WTC11 (cell line): ENCODE measurements at regions not wholly inside any gene's neighbourhood (a gene's known extent, or its start where the extent isn't known, plus 50 kb on each side); places are given as distances from the start of the nearest gene placed in this dataset.

Experiments
- ATF1 ChIP-seq: sonication (generic); formaldehyde crosslinking; IDR thresholded peaks from 2 replicates; pipeline ENCODE4 v1.8.1; 2023; ENCODE audit warnings: mild to moderate bottlenecking, moderate library complexity, missing genetic modification reagents
- CBFB ChIP-seq: sonication (generic); formaldehyde crosslinking; IDR thresholded peaks from 2 replicates; pipeline ENCODE4 v1.8.1; 2022; ENCODE audit warnings: mild to moderate bottlenecking, low read depth, missing genetic modification reagents
- CTCF ChIP-seq: fragments of 200-600 bp; IDR thresholded peaks from 2 replicates; pipeline ENCODE4 v1.8.0; 2022; ENCODE audit warnings: antibody characterized with exemption
- E2F5 ChIP-seq: sonication (generic); formaldehyde crosslinking; IDR thresholded peaks from 2 replicates; pipeline ENCODE4 v1.8.1; 2022; ENCODE audit warnings: mild to moderate bottlenecking, moderate library complexity, missing genetic modification reagents
- ELF4 ChIP-seq: sonication (generic); formaldehyde crosslinking; IDR thresholded peaks from 2 replicates; pipeline ENCODE4 v1.8.1; 2022; ENCODE audit warnings: low read depth, mild to moderate bottlenecking, moderate library complexity, missing genetic modification reagents
- FOXK1 ChIP-seq: sonication (generic); formaldehyde crosslinking; IDR thresholded peaks from 2 replicates; pipeline ENCODE4 v1.8.0; 2022; ENCODE audit warnings: mild to moderate bottlenecking, moderate library complexity, missing genetic modification reagents
- ZNF121 ChIP-seq: sonication (generic); formaldehyde crosslinking; IDR thresholded peaks from 2 replicates; pipeline ENCODE4 v1.8.0; 2023; ENCODE audit warnings: missing genetic modification reagents
- ZNF512 ChIP-seq: sonication (generic); formaldehyde crosslinking; IDR thresholded peaks from 2 replicates; pipeline ENCODE4 v1.8.1; 2022; ENCODE audit warnings: missing genetic modification reagents, borderline replicate concordance
- TF ChIP-seq, protein P1 (sequence below): sonication (generic); formaldehyde crosslinking; IDR thresholded peaks from 2 replicates; pipeline ENCODE4 v1.8.1; 2022; ENCODE audit warnings: low read depth, mild to moderate bottlenecking, moderate library complexity, missing genetic modification reagents, borderline replicate concordance

DNA sequence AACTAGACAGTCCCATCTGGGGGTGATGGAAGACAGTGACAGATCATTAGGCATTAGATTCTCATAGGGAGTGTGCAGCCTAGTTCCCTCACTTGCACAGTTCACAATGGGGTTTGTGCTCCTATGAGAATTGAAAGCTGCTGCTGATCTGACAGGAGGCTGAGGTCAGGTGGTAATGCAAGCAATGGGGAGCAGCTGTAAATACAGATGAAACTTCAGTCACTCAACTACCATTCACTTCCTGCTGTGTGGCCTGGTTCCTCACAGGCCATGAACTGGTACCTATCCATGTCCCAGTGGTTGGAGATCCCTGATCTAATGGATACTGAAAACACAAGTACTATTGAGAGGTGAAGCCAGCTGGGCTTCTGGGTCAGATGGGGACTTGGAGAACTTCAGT, 72.5 kb downstream of the AGTR2 start:
- no peak for TF ChIP-seq FOXK1 (CRISPR knock-in tag)
- no peak for TF ChIP-seq CTCF
- TF ChIP-seq, protein P1, sequence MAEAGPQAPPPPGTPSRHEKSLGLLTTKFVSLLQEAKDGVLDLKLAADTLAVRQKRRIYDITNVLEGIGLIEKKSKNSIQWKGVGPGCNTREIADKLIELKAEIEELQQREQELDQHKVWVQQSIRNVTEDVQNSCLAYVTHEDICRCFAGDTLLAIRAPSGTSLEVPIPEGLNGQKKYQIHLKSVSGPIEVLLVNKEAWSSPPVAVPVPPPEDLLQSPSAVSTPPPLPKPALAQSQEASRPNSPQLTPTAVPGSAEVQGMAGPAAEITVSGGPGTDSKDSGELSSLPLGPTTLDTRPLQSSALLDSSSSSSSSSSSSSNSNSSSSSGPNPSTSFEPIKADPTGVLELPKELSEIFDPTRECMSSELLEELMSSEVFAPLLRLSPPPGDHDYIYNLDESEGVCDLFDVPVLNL (CRISPR knock-in tag): no peak
- no peak for TF ChIP-seq ZNF121 (CRISPR knock-in tag)
- no peak for TF ChIP-seq ELF4
- TF ChIP-seq ZNF512 (CRISPR knock-in tag): no peak
- TF ChIP-seq CBFB: no peak
- no peak for TF ChIP-seq ATF1 (CRISPR knock-in tag)
- TF ChIP-seq E2F5 (CRISPR knock-in tag): no peak
